Lower lobe of right lung (tissue), 2 donors: ENCODE measurements at regions not wholly inside any gene's neighbourhood (a gene's known extent, or its start where the extent isn't known, plus 50 kb on each side); places are given as distances from the start of the nearest gene placed in this dataset.
A peak's percentile ranks its signal among the peaks of the same experiment; 100 is the strongest.

ENCODE experiments used
- ATAC-seq, 2 donors: fragments of 200-7000 bp; cut with Tn5 transposase; one replicate each; pipeline ENCODE4 v1.9.1; 2020 to 2022; ENCODE audit warnings: mild to moderate bottlenecking in 2 of 2, moderate library complexity in 2 of 2
- DNase-seq: peaks from one replicate; pipeline ENCODE4 v3.0.0-alpha.2; 2020
- H3K27ac ChIP-seq: fragments of 200-600 bp; one replicate; pipeline ENCODE4 v1.8.0; 2022
- H3K27me3 ChIP-seq: fragments of 200-600 bp; one replicate; pipeline ENCODE4 v1.8.0; 2022; ENCODE audit warnings: low read depth
- H3K36me3 ChIP-seq: fragments of 200-600 bp; one replicate; pipeline ENCODE4 v1.8.0; 2022; ENCODE audit warnings: mild to moderate bottlenecking
- H3K4me1 ChIP-seq: fragments of 200-600 bp; one replicate; pipeline ENCODE4 v1.8.0; 2022
- H3K4me3 ChIP-seq: fragments of 200-600 bp; one replicate; pipeline ENCODE4 v1.8.0; 2022; ENCODE audit warnings: mild to moderate bottlenecking
- H3K9me3 ChIP-seq: fragments of 200-600 bp; one replicate; pipeline ENCODE4 v1.8.0; 2022
- CTCF ChIP-seq: fragments of 200-600 bp; IDR thresholded peaks from one replicate; pipeline ENCODE4 v1.8.0; 2022; ENCODE audit warnings: antibody characterized with exemption, mild to moderate bottlenecking
- intact Hi-C: fragments of 100-400 bp; cut with DNase I; formaldehyde crosslinking; loops from one replicate; pipeline ENCODE4 v1.11.0; 2022
- donor health status: DM: no; HTN: yes; CAD: no; lungs with severe emphysema.

- no peaks in the 10 kb centered on the region for H3K27me3 ChIP-seq
- no peak for ATAC-seq
- TF ChIP-seq CTCF, result no peak
- intact Hi-C loops, result no loop called here
- H3K4me3 ChIP-seq, result no peak overlapping the region
- no peaks in the 10 kb centered on the region for H3K36me3 ChIP-seq
- H3K9me3 ChIP-seq, result no peaks in the 10 kb centered on the region
- H3K27ac ChIP-seq, result no peak overlapping the region
- DNase-seq, result no peak
- no peaks in the 10 kb centered on the region for H3K4me1 ChIP-seq
Measured at GRCh38 chrY:12253756-12254155, 447.3 kb upstream of the USP9Y start.

GRCh38 chrY:12271162-12271561 lies 429.9 kb upstream of the USP9Y start:
- no peaks in the 10 kb centered on the region for H3K36me3 ChIP-seq
- no peak for TF ChIP-seq CTCF
- no peaks in the 10 kb centered on the region for H3K9me3 ChIP-seq
- no peaks in the 10 kb centered on the region for H3K27me3 ChIP-seq
- H3K27ac ChIP-seq, result no peak overlapping the region
- ATAC-seq, result no peak
- H3K4me3 ChIP-seq, result no peak overlapping the region
- H3K4me1 ChIP-seq, result no peaks in the 10 kb centered on the region
- no peak for DNase-seq
- intact Hi-C loops, result no loop called here

- no peak overlapping the region for H3K27ac ChIP-seq
- DNase-seq (peak; percentile 17), ATAC-seq (no peak)
- intact Hi-C loops, result no loop called here
- H3K9me3 ChIP-seq, result no peaks in the 10 kb centered on the region
- H3K27me3 ChIP-seq, result no peaks in the 10 kb centered on the region
- no peak overlapping the region for H3K4me3 ChIP-seq
- no peaks in the 10 kb centered on the region for H3K4me1 ChIP-seq
- H3K36me3 ChIP-seq, result no peaks in the 10 kb centered on the region
- no peak for TF ChIP-seq CTCF
Measured at GRCh38 chrY:12285608-12286007, 415.4 kb upstream of the USP9Y start.

- Histone ChIP-seq H3K27ac (no peak overlapping the region), H3K36me3 (no peaks in the 10 kb centered on the region), H3K27me3 (no peaks in the 10 kb centered on the region), H3K4me1 (no peaks in the 10 kb centered on the region), H3K4me3 (no peak overlapping the region), H3K9me3 (no peaks in the 10 kb centered on the region)
- DNase-seq (no peak), ATAC-seq (no peak)
- intact Hi-C loops, result no loop called here
- TF ChIP-seq CTCF, result no peak
Measured at GRCh38 chrY:12288919-12289318, 412.1 kb upstream of the USP9Y start.

- Histone ChIP-seq H3K27ac (no peak overlapping the region), H3K4me3 (no peak overlapping the region), H3K36me3 (no peaks in the 10 kb centered on the region), H3K4me1 (no peaks in the 10 kb centered on the region), H3K9me3 (no peaks in the 10 kb centered on the region), H3K27me3 (no peaks in the 10 kb centered on the region)
- no peak for TF ChIP-seq CTCF
- ATAC-seq (no peak), DNase-seq (no peak)
- intact Hi-C loops, result no loop called here
Measured at GRCh38 chrY:12289415-12289814, 411.6 kb upstream of the USP9Y start.

GRCh38 chrY:12292542-12292941 lies 408.5 kb upstream of the USP9Y start:
- DNase-seq, result no peak
- Histone ChIP-seq H3K4me3 (no peak overlapping the region), H3K27me3 (no peaks in the 10 kb centered on the region), H3K9me3 (no peaks in the 10 kb centered on the region), H3K27ac (no peak overlapping the region), H3K36me3 (no peaks in the 10 kb centered on the region), H3K4me1 (no peaks in the 10 kb centered on the region)
- no peak for ATAC-seq
- TF ChIP-seq CTCF, result no peak
- intact Hi-C loops, result no loop called here
